Liver (tissue), 8 donors: ENCODE measurements at regions not wholly inside any gene's neighbourhood (a gene's known extent, or its start where the extent isn't known, plus 50 kb on each side); places are given as distances from the start of the nearest gene placed in this dataset.

Experiments used
- DNase-seq: peaks from one replicate; pipeline ENCODE4 v3.0.0-alpha.2; 2017; ENCODE audit warnings: low spot score
- H3K27ac ChIP-seq, 2 donors: one replicate each; pipeline ENCODE4 v1.7.0; 2013; ENCODE audit warnings: inconsistent platforms in 2 of 2, low read length in 2 of 2, control low read depth in 1 of 2, low read depth in 1 of 2, mild to moderate bottlenecking in 1 of 2
- H3K27me3 ChIP-seq, 4 donors: one replicate each; pipeline versions ENCODE4 v1.6.1 to v1.7.0; 2013; ENCODE audit warnings: low read length in 3 of 4, inconsistent platforms in 1 of 4, mild to moderate bottlenecking in 1 of 4, moderate library complexity in 1 of 4; ENCODE audit not compliant: control insufficient read depth in 4 of 4, insufficient read depth in 4 of 4
- H3K36me3 ChIP-seq, 4 donors: one replicate each; pipeline versions ENCODE4 v1.6.1 to v1.7.0; 2013; ENCODE audit warnings: low read length in 3 of 4, mild to moderate bottlenecking in 3 of 4, low read depth in 1 of 4, moderate library complexity in 1 of 4; ENCODE audit not compliant: control insufficient read depth in 4 of 4, insufficient read depth in 3 of 4
- H3K4me1 ChIP-seq, 4 donors: one replicate each; pipeline versions ENCODE4 v1.6.1 to v1.7.0; 2013; ENCODE audit warnings: low read length in 3 of 4, mild to moderate bottlenecking in 3 of 4, moderate library complexity in 1 of 4; ENCODE audit not compliant: control insufficient read depth in 4 of 4, insufficient read depth in 4 of 4
- H3K4me3 ChIP-seq, 3 donors: one replicate each; pipeline versions ENCODE4 v1.6.1 to v1.7.0; 2013; ENCODE audit warnings: low read length in 3 of 3, control low read depth in 1 of 3, low read depth in 1 of 3, mild to moderate bottlenecking in 1 of 3
- H3K9ac ChIP-seq, 2 donors: one replicate each; pipeline ENCODE4 v1.7.0; 2013; ENCODE audit warnings: low read length in 2 of 2, mild to moderate bottlenecking in 2 of 2, moderate library complexity in 2 of 2, control low read depth in 1 of 2, low read depth in 1 of 2
- H3K9me3 ChIP-seq, 4 donors: one replicate each; pipeline versions ENCODE4 v1.6.1 to v1.7.0; 2013; ENCODE audit warnings: low read length in 3 of 4; ENCODE audit not compliant: control insufficient read depth in 4 of 4
- EGR1 ChIP-seq, 2 donors: IDR thresholded peaks; 2 replicates each; pipeline ENCODE4 v1.6.1; 2016 to 2018; ENCODE audit warnings: antibody characterized with exemption in 2 of 2, low read depth in 2 of 2
- FOXA1 ChIP-seq: IDR thresholded peaks from 2 replicates; pipeline ENCODE4 v1.6.1; 2016; ENCODE audit warnings: antibody characterized with exemption
- FOXA2 ChIP-seq: IDR thresholded peaks from 2 replicates; pipeline ENCODE4 v1.6.1; 2016; ENCODE audit warnings: antibody characterized with exemption
- GABPA ChIP-seq, 2 donors: IDR thresholded peaks in 1 of 2; conservative IDR thresholded peaks in 1 of 2; 2 replicates each; pipeline ENCODE4 v1.6.1; 2016; ENCODE audit warnings: antibody characterized with exemption in 2 of 2, mild to moderate bottlenecking in 1 of 2, moderate library complexity in 1 of 2
- HNF4A ChIP-seq, 2 donors: conservative IDR thresholded peaks; 2 replicates each; pipeline ENCODE4 v1.6.1; 2016; ENCODE audit warnings: antibody characterized with exemption in 2 of 2, mild to moderate bottlenecking in 2 of 2
- HNF4G ChIP-seq: IDR thresholded peaks from 2 replicates; pipeline ENCODE4 v1.6.1; 2016; ENCODE audit warnings: antibody characterized with exemption
- JUND ChIP-seq, 2 donors: IDR thresholded peaks; 2 replicates each; pipeline ENCODE4 v1.6.1; 2016; ENCODE audit warnings: antibody characterized with exemption in 2 of 2
- NR2F2 ChIP-seq: IDR thresholded peaks from 2 replicates; pipeline ENCODE4 v1.6.1; 2016; ENCODE audit warnings: antibody characterized with exemption
- RAD21 ChIP-seq, 2 donors: IDR thresholded peaks; 2 replicates each; pipeline ENCODE4 v1.6.1; 2016; ENCODE audit warnings: antibody characterized with exemption in 2 of 2, mild to moderate bottlenecking in 2 of 2
- RXRA ChIP-seq, 2 donors: IDR thresholded peaks; 2 replicates each; pipeline ENCODE4 v1.6.1; 2017 to 2018; ENCODE audit warnings: antibody characterized with exemption in 2 of 2, mild to moderate bottlenecking in 1 of 2
- SP1 ChIP-seq: IDR thresholded peaks from 2 replicates; pipeline ENCODE4 v1.6.1; 2018; ENCODE audit warnings: antibody characterized with exemption, mild to moderate bottlenecking
- TAF1 ChIP-seq: conservative IDR thresholded peaks from 2 replicates; pipeline ENCODE4 v1.6.1; 2016; ENCODE audit warnings: antibody characterized with exemption, mild to moderate bottlenecking
- YY1 ChIP-seq: IDR thresholded peaks from 2 replicates; pipeline ENCODE4 v1.6.1; 2016; ENCODE audit warnings: antibody characterized with exemption, mild to moderate bottlenecking
- WGBS: extraction: QIAGEN DNeasy Blood & Tissue Kit; methylation state at CpG from one replicate; pipeline ENCODE4 v1.1.7; 2013; 5-methylcytosine and 5-hydroxymethylcytosine counted together
- TF ChIP-seq, protein P1 (sequence below): IDR thresholded peaks from 2 replicates; pipeline ENCODE4 v1.6.1; 2016; ENCODE audit warnings: antibody characterized with exemption
- TF ChIP-seq, protein P2 (sequence below): IDR thresholded peaks from 2 replicates; pipeline ENCODE4 v1.6.1; 2016; ENCODE audit warnings: antibody characterized with exemption
- TF ChIP-seq, protein P3 (sequence below): IDR thresholded peaks from 2 replicates; pipeline ENCODE4 v1.6.1; 2016; ENCODE audit warnings: antibody characterized with exemption
- TF ChIP-seq, protein P4 (sequence below): IDR thresholded peaks from 2 replicates; pipeline ENCODE4 v1.6.1; 2016; ENCODE audit warnings: antibody characterized with exemption, mild to moderate bottlenecking
- TF ChIP-seq, protein P5 (sequence below): fragments of 150-350 bp; IDR thresholded peaks from 2 replicates; pipeline ENCODE4 v1.5.1; 2017; ENCODE audit warnings: improper control_type of control experiment, low read depth, low read length; ENCODE audit not compliant: missing input control
- donor health status: healthy.
- donor health status: healthy.
- donor health status: healthy.
- donor health status: healthy.
- donor health status: healthy.

DNA sequence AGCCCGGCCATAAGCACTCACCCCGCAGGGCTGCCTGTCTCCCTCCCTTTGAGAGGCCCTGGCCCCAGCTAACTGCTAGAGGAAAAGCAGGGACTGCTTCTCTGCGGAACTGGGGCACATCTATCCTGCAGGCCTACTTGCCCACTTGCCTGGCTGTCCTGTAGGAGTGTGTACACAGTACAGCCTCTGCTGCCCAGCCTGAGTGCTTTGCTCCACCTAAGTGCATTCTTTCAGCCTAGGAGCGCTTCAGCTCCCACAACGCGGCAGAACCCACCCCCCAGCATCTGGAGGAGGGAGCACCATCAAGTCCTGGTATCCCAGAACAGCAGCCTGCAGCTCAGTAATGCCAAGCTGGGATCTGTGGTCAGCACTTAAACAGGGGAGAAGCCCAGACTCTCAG is 79.9 kb upstream of the CD163 start:
- no peak for DNase-seq
- Histone ChIP-seq H3K9ac (no peak overlapping the region), H3K27ac (no peak overlapping the region), H3K9me3 (no peaks in the 10 kb centered on the region), H3K27me3 (no peaks in the 10 kb centered on the region), H3K4me3 (no peak overlapping the region), H3K4me1 (no peaks in the 10 kb centered on the region), H3K36me3 (no peaks in the 10 kb centered on the region)
- TF ChIP-seq TAF1 = no peak
- 79% methylated on average over 6 of the region's 6 CpGs for WGBS

DNA sequence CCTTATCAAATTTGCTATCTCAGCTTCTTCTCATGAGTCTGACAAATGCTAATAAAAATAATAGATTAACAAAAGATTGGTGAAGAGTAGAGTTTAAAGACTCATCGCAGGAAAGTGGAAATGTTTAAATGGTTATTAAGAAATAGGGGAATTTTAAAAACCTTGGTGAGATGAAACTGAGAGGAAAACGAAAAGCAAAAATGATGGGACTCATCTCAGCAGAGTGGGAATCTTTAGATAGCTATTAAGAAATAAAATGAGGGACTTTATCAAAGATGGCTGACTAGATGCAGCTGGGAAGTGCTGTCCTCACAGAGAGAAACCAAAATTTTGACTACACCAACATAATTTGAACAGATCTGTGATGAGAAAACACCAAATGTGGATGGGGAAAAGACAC is 79.2 kb upstream of the CD163 start:
- TF ChIP-seq EGR1 (IDR thresholded peaks at IDR 0.05; ENCODE audit: low read depth in 2 of 2) = no peak
- TF ChIP-seq FOXA1 = no peak
- no peak for TF ChIP-seq GABPA (IDR thresholded peaks at IDR 0.05 in 1 of 2, conservative IDR thresholded peaks at IDR 0.05 in 1 of 2)
- TF ChIP-seq, protein P1, sequence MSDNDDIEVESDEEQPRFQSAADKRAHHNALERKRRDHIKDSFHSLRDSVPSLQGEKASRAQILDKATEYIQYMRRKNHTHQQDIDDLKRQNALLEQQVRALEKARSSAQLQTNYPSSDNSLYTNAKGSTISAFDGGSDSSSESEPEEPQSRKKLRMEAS = no peak
- TF ChIP-seq, protein P2, sequence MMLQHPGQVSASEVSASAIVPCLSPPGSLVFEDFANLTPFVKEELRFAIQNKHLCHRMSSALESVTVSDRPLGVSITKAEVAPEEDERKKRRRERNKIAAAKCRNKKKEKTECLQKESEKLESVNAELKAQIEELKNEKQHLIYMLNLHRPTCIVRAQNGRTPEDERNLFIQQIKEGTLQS = no peak
- TF ChIP-seq, protein P3, sequence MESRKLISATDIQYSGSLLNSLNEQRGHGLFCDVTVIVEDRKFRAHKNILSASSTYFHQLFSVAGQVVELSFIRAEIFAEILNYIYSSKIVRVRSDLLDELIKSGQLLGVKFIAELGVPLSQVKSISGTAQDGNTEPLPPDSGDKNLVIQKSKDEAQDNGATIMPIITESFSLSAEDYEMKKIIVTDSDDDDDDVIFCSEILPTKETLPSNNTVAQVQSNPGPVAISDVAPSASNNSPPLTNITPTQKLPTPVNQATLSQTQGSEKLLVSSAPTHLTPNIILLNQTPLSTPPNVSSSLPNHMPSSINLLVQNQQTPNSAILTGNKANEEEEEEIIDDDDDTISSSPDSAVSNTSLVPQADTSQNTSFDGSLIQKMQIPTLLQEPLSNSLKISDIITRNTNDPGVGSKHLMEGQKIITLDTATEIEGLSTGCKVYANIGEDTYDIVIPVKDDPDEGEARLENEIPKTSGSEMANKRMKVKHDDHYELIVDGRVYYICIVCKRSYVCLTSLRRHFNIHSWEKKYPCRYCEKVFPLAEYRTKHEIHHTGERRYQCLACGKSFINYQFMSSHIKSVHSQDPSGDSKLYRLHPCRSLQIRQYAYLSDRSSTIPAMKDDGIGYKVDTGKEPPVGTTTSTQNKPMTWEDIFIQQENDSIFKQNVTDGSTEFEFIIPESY = no peak
- TF ChIP-seq YY1 = no peak
- no peak for TF ChIP-seq SP1
- TF ChIP-seq HNF4G = no peak
- TF ChIP-seq HNF4A (conservative IDR thresholded peaks at IDR 0.05) = no peak
- TF ChIP-seq NR2F2 = no peak
- no peak for TF ChIP-seq JUND (IDR thresholded peaks at IDR 0.05)
- TF ChIP-seq, protein P4, sequence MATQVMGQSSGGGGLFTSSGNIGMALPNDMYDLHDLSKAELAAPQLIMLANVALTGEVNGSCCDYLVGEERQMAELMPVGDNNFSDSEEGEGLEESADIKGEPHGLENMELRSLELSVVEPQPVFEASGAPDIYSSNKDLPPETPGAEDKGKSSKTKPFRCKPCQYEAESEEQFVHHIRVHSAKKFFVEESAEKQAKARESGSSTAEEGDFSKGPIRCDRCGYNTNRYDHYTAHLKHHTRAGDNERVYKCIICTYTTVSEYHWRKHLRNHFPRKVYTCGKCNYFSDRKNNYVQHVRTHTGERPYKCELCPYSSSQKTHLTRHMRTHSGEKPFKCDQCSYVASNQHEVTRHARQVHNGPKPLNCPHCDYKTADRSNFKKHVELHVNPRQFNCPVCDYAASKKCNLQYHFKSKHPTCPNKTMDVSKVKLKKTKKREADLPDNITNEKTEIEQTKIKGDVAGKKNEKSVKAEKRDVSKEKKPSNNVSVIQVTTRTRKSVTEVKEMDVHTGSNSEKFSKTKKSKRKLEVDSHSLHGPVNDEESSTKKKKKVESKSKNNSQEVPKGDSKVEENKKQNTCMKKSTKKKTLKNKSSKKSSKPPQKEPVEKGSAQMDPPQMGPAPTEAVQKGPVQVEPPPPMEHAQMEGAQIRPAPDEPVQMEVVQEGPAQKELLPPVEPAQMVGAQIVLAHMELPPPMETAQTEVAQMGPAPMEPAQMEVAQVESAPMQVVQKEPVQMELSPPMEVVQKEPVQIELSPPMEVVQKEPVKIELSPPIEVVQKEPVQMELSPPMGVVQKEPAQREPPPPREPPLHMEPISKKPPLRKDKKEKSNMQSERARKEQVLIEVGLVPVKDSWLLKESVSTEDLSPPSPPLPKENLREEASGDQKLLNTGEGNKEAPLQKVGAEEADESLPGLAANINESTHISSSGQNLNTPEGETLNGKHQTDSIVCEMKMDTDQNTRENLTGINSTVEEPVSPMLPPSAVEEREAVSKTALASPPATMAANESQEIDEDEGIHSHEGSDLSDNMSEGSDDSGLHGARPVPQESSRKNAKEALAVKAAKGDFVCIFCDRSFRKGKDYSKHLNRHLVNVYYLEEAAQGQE = no peak
- TF ChIP-seq FOXA2 = no peak
- no peak for TF ChIP-seq RXRA (IDR thresholded peaks at IDR 0.05)
- TF ChIP-seq TAF1 = no peak
- TF ChIP-seq, protein P5, sequence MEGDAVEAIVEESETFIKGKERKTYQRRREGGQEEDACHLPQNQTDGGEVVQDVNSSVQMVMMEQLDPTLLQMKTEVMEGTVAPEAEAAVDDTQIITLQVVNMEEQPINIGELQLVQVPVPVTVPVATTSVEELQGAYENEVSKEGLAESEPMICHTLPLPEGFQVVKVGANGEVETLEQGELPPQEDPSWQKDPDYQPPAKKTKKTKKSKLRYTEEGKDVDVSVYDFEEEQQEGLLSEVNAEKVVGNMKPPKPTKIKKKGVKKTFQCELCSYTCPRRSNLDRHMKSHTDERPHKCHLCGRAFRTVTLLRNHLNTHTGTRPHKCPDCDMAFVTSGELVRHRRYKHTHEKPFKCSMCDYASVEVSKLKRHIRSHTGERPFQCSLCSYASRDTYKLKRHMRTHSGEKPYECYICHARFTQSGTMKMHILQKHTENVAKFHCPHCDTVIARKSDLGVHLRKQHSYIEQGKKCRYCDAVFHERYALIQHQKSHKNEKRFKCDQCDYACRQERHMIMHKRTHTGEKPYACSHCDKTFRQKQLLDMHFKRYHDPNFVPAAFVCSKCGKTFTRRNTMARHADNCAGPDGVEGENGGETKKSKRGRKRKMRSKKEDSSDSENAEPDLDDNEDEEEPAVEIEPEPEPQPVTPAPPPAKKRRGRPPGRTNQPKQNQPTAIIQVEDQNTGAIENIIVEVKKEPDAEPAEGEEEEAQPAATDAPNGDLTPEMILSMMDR = no peak
- TF ChIP-seq RAD21 (IDR thresholded peaks at IDR 0.05) = no peak

More for the DNA sequence above, 79.2 kb upstream of the CD163 start:
- Histone ChIP-seq H3K27ac (no peak overlapping the region), H3K9me3 (no peaks in the 10 kb centered on the region), H3K9ac (no peak overlapping the region), H3K4me3 (no peak overlapping the region), H3K36me3 (no peaks in the 10 kb centered on the region), H3K4me1 (no peaks in the 10 kb centered on the region), H3K27me3 (no peaks in the 10 kb centered on the region)
- WGBS = 72% methylated on average over 2 of the region's 2 CpGs
- no peak for DNase-seq
